Fibroblast of the aortic adventitia (primary cell): ENCODE measurements at regions not wholly inside any gene's neighbourhood (a gene's known extent, or its start where the extent isn't known, plus 50 kb on each side); places are given as distances from the start of the nearest gene placed in this dataset.
"Not testable (repeated sequence)": the region's sequence is repeated elsewhere in the genome, so short reads cannot be mapped to it uniquely, and the experiment has no call there.

Experiments used
- DNase-seq: peaks from one replicate; pipeline ENCODE4 v3.0.0-alpha.2; 2010; ENCODE audit warnings: low read depth
- H3K4me3 ChIP-seq: 2 replicates; pipeline ENCODE4 v1.5.1; 2011; ENCODE audit warnings: low read depth, mild to moderate bottlenecking, control low read depth, low read length, moderate library complexity
- TF ChIP-seq, protein P1 (sequence below): IDR thresholded peaks from 2 replicates; pipeline ENCODE4 v1.5.1; 2011; ENCODE audit warnings: mild to moderate bottlenecking, low read length, control low read depth, inconsistent platforms; ENCODE audit not compliant: insufficient read depth

DNA sequence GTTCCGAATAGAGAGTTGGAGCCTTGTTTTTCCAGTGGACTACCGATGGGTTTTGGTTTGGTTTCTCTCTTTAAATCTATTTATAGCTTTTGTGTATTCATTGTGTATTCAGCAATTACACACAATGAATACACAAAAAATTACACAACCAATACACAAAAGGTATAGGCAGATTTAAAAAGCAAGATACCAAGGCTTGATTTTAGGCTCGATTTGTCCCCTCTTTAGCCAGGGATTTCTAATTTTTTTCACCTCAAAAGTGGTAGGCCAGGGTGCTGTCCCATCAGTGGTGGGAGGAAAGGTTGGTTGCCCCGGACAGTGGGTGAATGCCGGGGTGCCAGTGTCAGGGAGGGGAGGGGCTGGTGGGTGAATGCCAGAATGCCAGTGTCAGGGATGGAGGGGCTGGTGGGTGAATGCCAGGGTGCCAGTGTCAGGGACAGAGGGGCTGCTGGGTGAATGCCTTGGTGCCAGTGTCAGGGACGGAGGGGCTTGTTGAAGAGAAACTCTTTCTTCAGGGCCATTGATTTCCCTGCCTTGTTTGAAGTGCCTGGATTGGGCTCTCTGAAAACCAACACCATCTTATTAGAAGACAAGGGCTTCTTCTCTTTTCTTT is 186.2 kb downstream of the GOLGA6L6 start:
- no peak for DNase-seq
- H3K4me3 ChIP-seq = no peak overlapping the region
- TF ChIP-seq, protein P1, sequence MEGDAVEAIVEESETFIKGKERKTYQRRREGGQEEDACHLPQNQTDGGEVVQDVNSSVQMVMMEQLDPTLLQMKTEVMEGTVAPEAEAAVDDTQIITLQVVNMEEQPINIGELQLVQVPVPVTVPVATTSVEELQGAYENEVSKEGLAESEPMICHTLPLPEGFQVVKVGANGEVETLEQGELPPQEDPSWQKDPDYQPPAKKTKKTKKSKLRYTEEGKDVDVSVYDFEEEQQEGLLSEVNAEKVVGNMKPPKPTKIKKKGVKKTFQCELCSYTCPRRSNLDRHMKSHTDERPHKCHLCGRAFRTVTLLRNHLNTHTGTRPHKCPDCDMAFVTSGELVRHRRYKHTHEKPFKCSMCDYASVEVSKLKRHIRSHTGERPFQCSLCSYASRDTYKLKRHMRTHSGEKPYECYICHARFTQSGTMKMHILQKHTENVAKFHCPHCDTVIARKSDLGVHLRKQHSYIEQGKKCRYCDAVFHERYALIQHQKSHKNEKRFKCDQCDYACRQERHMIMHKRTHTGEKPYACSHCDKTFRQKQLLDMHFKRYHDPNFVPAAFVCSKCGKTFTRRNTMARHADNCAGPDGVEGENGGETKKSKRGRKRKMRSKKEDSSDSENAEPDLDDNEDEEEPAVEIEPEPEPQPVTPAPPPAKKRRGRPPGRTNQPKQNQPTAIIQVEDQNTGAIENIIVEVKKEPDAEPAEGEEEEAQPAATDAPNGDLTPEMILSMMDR = no peak

DNA sequence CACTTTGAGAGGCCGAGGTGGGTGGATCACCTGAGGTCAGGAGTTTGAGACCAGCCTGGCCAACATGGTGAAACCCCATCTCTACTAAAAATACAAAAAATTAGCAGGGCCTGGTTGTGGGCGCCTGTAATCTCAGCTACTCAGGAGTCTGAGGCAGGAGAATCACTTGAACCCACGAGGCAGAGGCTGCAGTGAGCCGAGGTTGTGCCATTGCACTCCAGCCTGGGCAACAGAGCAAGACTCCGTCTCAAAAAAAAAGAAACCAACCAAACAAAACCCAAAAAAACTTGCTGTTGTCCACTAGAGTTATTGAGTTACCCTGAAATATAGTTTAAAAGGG is 186.7 kb downstream of the GOLGA6L6 start:
- not testable (repeated sequence) for DNase-seq, H3K4me3 ChIP-seq

DNA sequence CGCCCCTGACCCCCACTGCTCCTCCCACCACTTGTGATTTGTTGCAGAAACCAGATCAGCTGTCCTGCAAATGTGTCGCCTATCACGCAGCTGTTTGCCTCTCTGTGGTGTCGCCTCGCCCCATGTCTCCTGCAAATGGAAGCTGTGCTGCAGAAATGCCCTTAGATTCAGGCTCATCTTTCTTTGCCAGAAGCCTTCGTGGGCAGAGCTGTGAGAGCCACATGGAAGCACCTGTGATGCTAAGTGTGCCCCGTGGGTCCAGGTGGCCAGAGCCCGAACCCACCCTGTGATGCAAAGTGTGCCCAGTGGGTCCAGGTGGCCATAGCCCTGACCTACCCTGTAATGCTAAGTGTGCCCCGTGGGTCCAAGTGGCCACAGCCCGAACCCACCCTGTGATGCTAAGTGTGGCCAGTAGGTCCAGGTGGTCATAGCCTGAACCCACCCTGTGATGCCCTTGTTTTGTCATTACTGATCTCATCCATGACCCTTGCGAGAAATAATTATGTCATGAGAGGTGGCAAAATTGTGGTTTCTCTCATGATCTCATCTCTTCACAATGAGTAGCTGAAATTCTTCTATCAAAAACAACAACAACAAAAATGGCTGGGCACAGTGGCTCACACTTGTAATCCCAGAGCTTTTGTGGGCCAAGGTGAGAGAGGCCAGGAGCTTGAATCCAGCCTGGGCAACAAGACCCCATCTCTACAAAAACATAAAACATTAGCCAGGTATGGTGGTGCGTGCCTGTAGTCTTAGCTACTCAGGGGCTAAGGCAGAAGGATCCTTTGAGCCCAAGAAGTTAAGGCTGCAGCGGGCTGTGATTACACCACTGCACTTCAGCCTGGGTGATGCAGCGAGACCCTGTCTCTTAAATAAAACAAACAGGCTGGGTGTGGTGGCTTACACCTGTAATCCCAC is 187.4 kb downstream of the GOLGA6L6 start:
- no peak for DNase-seq
- no peak overlapping the region for H3K4me3 ChIP-seq
- TF ChIP-seq, protein P1 = no peak

DNA sequence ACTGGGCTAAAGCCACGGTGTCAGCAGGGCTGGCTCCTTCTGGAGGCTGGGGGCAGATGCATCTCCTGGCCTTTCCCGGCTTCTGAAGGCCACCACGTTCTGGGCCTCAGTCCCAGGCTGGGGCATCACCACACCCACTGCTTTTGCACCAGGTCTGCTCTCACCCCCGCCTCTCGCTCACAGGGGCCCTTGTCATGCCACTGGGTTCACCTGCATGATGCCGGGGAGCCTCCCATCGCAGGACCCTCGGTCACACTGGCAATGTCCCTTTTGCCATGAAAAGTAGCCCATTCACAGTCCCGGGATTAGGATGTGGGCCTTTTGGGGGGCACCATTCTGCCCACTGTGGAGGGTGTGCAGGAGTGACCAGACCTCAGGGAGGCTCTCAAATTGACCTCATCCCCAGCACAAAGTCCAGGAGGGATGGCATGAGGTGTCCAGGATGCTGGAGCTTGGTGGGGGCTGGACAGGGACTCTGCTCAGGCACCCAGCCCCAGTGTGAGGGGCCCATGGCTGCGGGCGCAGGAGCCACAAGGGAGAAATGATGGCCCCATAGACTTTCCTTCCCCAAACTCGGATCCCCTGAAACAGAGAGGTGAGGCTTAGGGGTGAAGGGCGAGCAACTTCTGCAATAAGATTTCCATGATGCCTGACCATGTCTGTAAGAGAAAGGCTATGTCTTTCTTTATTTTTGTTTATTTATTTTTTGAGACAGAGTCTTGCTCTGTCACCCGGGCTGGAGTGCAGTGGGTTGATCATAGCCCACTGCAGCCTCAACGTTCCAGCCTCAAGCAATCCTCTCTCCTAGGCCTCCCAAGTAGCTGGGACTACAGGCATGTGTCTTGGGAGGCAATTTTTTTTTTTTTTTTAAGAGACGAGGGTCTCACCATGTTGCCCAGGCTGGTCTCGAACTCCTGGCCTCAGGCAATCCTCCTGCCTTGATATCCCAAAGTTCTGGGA is 189.1 kb downstream of the GOLGA6L6 start:
- TF ChIP-seq, protein P1 = no peak
- no peak for DNase-seq

DNA sequence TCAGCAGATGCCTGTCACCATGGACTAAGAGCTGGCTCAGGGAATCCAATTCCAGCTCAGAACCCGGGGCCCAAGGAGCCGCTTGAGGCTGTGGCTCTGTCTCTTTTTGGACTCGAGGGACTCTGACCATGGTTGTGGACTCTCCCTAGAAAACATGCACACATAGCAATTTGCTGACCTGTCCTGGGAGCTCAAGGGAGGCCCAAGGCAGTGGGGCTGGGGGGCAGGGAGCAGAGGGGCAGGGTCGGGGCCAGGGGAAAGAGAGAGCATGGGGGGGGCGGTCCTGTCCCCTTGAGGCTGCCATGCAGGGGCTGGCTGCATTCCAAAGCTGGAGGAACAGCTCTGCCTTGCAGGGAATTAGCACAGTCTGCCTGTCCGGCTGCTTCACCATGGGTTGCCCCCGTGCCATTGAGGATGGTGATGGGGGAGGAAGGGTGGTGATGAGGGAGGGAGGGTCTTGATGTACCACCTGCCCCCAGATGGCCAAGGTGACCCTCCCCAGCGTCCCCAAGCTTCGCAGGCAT is 190.1 kb downstream of the GOLGA6L6 start:
- TF ChIP-seq, protein P1 = no peak
- no peak overlapping the region for H3K4me3 ChIP-seq
- DNase-seq = no peak

More for the DNA sequence above, 189.1 kb downstream of the GOLGA6L6 start:
- no peak overlapping the region for H3K4me3 ChIP-seq

DNA sequence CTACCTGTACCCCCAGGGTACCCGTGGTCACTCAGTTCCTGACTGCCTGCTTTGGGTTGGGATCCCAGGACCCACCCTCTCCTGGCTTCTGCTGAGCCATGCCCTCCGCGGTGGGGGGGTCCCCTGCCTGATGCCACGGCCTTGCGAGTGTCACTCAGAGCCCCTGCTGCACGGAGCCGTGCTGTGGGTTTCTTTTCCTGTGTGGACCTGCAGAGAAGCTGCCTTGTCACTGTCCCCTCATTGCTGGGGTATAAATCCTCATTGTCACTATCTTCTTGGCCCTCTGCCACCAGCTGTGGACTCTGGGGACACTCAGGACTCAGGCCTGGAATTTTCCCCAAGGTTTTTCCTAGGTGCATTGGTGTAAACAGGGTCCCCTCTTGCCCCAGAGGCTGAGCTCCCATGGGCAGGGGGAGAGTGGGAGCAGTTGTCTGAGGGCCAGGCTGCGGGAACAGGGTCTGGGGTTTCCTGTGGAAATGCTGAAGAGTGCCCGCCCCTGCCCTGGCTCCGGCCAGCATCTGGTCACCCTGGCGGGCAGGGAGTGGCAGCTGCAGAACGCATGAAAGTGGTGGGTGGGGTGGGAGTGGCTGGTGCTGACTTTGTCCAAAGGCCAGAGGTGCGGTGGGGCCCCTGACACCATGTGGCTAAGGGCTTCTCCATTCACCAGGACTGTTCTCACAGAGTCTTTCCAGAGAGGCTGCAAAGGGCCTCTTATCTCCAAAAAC is 191.7 kb downstream of the GOLGA6L6 start:
- TF ChIP-seq, protein P1 = no peak
- no peak for DNase-seq
- no peak overlapping the region for H3K4me3 ChIP-seq
